ENCODE measurements at regions not wholly inside any gene's neighbourhood (a gene's known extent, or its start where the extent isn't known, plus 50 kb on each side); places are given as distances from the start of the nearest gene placed in this dataset.

GRCh38 chr1:176391621-176392020 is 71.4 kb upstream of the PAPPA2 start (continued):
- no peak for TF ChIP-seq TRIM25 (IDR thresholded peaks at IDR 0.05; ENCODE audit: borderline replicate concordance)
- TF ChIP-seq TBL1XR1 (IDR thresholded peaks at IDR 0.05; ENCODE audit: low read length in 2 of 2) = no peak
- TF ChIP-seq ATF1 (CRISPR knock-in tag; IDR thresholded peaks at IDR 0.05) = no peak
- no peak for TF ChIP-seq ATF1 (tag; IDR thresholded peaks at IDR 0.05)
- TF ChIP-seq PYGO2 (tag; IDR thresholded peaks at IDR 0.05) = no peak
- TF ChIP-seq, protein P1, sequence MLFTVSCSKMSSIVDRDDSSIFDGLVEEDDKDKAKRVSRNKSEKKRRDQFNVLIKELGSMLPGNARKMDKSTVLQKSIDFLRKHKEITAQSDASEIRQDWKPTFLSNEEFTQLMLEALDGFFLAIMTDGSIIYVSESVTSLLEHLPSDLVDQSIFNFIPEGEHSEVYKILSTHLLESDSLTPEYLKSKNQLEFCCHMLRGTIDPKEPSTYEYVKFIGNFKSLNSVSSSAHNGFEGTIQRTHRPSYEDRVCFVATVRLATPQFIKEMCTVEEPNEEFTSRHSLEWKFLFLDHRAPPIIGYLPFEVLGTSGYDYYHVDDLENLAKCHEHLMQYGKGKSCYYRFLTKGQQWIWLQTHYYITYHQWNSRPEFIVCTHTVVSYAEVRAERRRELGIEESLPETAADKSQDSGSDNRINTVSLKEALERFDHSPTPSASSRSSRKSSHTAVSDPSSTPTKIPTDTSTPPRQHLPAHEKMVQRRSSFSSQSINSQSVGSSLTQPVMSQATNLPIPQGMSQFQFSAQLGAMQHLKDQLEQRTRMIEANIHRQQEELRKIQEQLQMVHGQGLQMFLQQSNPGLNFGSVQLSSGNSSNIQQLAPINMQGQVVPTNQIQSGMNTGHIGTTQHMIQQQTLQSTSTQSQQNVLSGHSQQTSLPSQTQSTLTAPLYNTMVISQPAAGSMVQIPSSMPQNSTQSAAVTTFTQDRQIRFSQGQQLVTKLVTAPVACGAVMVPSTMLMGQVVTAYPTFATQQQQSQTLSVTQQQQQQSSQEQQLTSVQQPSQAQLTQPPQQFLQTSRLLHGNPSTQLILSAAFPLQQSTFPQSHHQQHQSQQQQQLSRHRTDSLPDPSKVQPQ (CRISPR knock-in tag; IDR thresholded peaks at IDR 0.05; ENCODE audit: borderline replicate concordance) = no peak
- no peak for TF ChIP-seq ZNF75A (CRISPR knock-in tag; IDR thresholded peaks at IDR 0.05)
- TF ChIP-seq, protein P2, sequence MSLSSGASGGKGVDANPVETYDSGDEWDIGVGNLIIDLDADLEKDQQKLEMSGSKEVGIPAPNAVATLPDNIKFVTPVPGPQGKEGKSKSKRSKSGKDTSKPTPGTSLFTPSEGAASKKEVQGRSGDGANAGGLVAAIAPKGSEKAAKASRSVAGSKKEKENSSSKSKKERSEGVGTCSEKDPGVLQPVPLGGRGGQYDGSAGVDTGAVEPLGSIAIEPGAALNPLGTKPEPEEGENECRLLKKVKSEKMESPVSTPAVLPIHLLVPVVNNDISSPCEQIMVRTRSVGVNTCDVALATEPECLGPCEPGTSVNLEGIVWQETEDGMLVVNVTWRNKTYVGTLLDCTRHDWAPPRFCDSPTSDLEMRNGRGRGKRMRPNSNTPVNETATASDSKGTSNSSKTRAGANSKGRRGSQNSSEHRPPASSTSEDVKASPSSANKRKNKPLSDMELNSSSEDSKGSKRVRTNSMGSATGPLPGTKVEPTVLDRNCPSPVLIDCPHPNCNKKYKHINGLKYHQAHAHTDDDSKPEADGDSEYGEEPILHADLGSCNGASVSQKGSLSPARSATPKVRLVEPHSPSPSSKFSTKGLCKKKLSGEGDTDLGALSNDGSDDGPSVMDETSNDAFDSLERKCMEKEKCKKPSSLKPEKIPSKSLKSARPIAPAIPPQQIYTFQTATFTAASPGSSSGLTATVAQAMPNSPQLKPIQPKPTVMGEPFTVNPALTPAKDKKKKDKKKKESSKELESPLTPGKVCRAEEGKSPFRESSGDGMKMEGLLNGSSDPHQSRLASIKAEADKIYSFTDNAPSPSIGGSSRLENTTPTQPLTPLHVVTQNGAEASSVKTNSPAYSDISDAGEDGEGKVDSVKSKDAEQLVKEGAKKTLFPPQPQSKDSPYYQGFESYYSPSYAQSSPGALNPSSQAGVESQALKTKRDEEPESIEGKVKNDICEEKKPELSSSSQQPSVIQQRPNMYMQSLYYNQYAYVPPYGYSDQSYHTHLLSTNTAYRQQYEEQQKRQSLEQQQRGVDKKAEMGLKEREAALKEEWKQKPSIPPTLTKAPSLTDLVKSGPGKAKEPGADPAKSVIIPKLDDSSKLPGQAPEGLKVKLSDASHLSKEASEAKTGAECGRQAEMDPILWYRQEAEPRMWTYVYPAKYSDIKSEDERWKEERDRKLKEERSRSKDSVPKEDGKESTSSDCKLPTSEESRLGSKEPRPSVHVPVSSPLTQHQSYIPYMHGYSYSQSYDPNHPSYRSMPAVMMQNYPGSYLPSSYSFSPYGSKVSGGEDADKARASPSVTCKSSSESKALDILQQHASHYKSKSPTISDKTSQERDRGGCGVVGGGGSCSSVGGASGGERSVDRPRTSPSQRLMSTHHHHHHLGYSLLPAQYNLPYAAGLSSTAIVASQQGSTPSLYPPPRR (CRISPR knock-in tag; IDR thresholded peaks at IDR 0.05; ENCODE audit: borderline replicate concordance) = no peak
- TF ChIP-seq KLF10 (CRISPR knock-in tag; IDR thresholded peaks at IDR 0.05) = no peak
- no peak for TF ChIP-seq AFF4 (CRISPR knock-in tag; IDR thresholded peaks at IDR 0.05)
